ENCODE measurements at regions not wholly inside any gene's neighbourhood (a gene's known extent, or its start where the extent isn't known, plus 50 kb on each side); places are given as distances from the start of the nearest gene placed in this dataset.

- DNase-seq (ENCODE audit: low spot score in 2 of 2) = no peak
- Histone ChIP-seq H3K4me1 (no peaks in the 10 kb centered on the region), H3K9me3 (no peaks in the 10 kb centered on the region), H3K4me3 (no peak overlapping the region), H3K27me3 (no peaks in the 10 kb centered on the region), H3K36me3 (no peaks in the 10 kb centered on the region), H3K27ac (no peak overlapping the region)
- WGBS = 94% methylated on average over 1 of the region's 1 CpG
- no peak for TF ChIP-seq EP300 (IDR thresholded peaks at IDR 0.05)
- no peak for TF ChIP-seq POLR2A (IDR thresholded peaks at IDR 0.05)
- TF ChIP-seq CTCF (IDR thresholded peaks at IDR 0.05) = no peak
- TF ChIP-seq POLR2AphosphoS5 (IDR thresholded peaks at IDR 0.05) = no peak
These were observed 356.7 kb downstream of the QKI start for GRCh38 chr6:163771180-163771579.

- Histone ChIP-seq H3K4me3 (no peak overlapping the region), H3K27ac (no peak overlapping the region), H3K27me3 (no peaks in the 10 kb centered on the region), H3K4me1 (peaks cover 11% of the 10 kb centered on the region), H3K36me3 (no peaks in the 10 kb centered on the region), H3K9me3 (no peaks in the 10 kb centered on the region)
- no peak for TF ChIP-seq POLR2A (IDR thresholded peaks at IDR 0.05)
- no peak for DNase-seq (ENCODE audit: low spot score in 2 of 2)
These were observed 354.4 kb downstream of the QKI start for GRCh38 chr6:163768905-163769304.

GRCh38 chr6:163766936-163767335 is 352.4 kb downstream of the QKI start:
- WGBS = 92% methylated on average over 2 of the region's 2 CpGs
- H3K27ac ChIP-seq = no peak overlapping the region
- H3K4me1 ChIP-seq = peaks cover 11% of the 10 kb centered on the region
- no peak for DNase-seq (ENCODE audit: low spot score in 2 of 2)
- no peak overlapping the region for H3K4me3 ChIP-seq
- no peak for TF ChIP-seq CTCF (IDR thresholded peaks at IDR 0.05)
- TF ChIP-seq POLR2AphosphoS5 (IDR thresholded peaks at IDR 0.05) = no peak
- TF ChIP-seq EP300 (IDR thresholded peaks at IDR 0.05) = no peak
- TF ChIP-seq POLR2A (IDR thresholded peaks at IDR 0.05) = no peak
- H3K9me3 ChIP-seq = no peaks in the 10 kb centered on the region
- no peaks in the 10 kb centered on the region for H3K27me3 ChIP-seq
- H3K36me3 ChIP-seq = no peaks in the 10 kb centered on the region

- Histone ChIP-seq H3K36me3 (no peaks in the 10 kb centered on the region), H3K27me3 (no peaks in the 10 kb centered on the region), H3K4me1 (peaks cover 11% of the 10 kb centered on the region), H3K9me3 (no peaks in the 10 kb centered on the region), H3K4me3 (no peak overlapping the region), H3K27ac (no peak overlapping the region)
- no peak for DNase-seq (ENCODE audit: low spot score in 2 of 2)
- 70% methylated on average over 1 of the region's 1 CpG for WGBS
- no peak for TF ChIP-seq POLR2A (IDR thresholded peaks at IDR 0.05)
These were observed 350.8 kb downstream of the QKI start for GRCh38 chr6:163765335-163765734.

- H3K9me3 ChIP-seq = no peaks in the 10 kb centered on the region
- WGBS = 33% methylated on average over 4 of the region's 4 CpGs
- no peaks in the 10 kb centered on the region for H3K27me3 ChIP-seq
- H3K36me3 ChIP-seq = no peaks in the 10 kb centered on the region
- DNase-seq (ENCODE audit: low spot score in 2 of 2) = no peak
- H3K27ac ChIP-seq = no peak overlapping the region
- H3K4me3 ChIP-seq = no peak overlapping the region
- peaks cover 11% of the 10 kb centered on the region for H3K4me1 ChIP-seq
- no peak for TF ChIP-seq POLR2A (IDR thresholded peaks at IDR 0.05)
These were observed 350.0 kb downstream of the QKI start for GRCh38 chr6:163764565-163764964.

- H3K27me3 ChIP-seq = no peaks in the 10 kb centered on the region
- no peaks in the 10 kb centered on the region for H3K9me3 ChIP-seq
- no peak overlapping the region for H3K27ac ChIP-seq
- WGBS = 75% methylated on average over 3 of the region's 3 CpGs
- no peak for TF ChIP-seq POLR2A (IDR thresholded peaks at IDR 0.05)
- TF ChIP-seq POLR2AphosphoS5 (IDR thresholded peaks at IDR 0.05) = no peak
- no peak for TF ChIP-seq CTCF (IDR thresholded peaks at IDR 0.05)
- TF ChIP-seq EP300 (IDR thresholded peaks at IDR 0.05) = no peak
- DNase-seq (ENCODE audit: low spot score in 2 of 2) = no peak
- H3K36me3 ChIP-seq = no peaks in the 10 kb centered on the region
- no peak overlapping the region for H3K4me3 ChIP-seq
- peaks cover 11% of the 10 kb centered on the region for H3K4me1 ChIP-seq
These were observed 347.0 kb downstream of the QKI start for GRCh38 chr6:163761481-163761880.

GRCh38 chr6:163760860-163761259 is 346.3 kb downstream of the QKI start:
- no peaks in the 10 kb centered on the region for H3K9me3 ChIP-seq
- H3K4me3 ChIP-seq = no peak overlapping the region
- 73% methylated on average over 3 of the region's 3 CpGs for WGBS
- peaks cover 11% of the 10 kb centered on the region for H3K4me1 ChIP-seq
- H3K27ac ChIP-seq = no peak overlapping the region
- H3K36me3 ChIP-seq = no peaks in the 10 kb centered on the region
- DNase-seq (ENCODE audit: low spot score in 2 of 2) = no peak
- no peaks in the 10 kb centered on the region for H3K27me3 ChIP-seq
- no peak for TF ChIP-seq POLR2AphosphoS5 (IDR thresholded peaks at IDR 0.05)
